Stimulated activated CD8-positive, alpha-beta memory T cell treated with anti-CD3 and anti-CD28 coated beads, Interleukin-15, amount 100 ng/mL, for 48 hours (primary cell): ENCODE measurements at regions not wholly inside any gene's neighbourhood (a gene's known extent, or its start where the extent isn't known, plus 50 kb on each side); places are given as distances from the start of the nearest gene placed in this dataset.
"Not testable (repeated sequence)": the region's sequence is repeated elsewhere in the genome, so short reads cannot be mapped to it uniquely, and the experiment has no call there.

Experiments
- DNase-seq, 2 donors: peaks; one replicate each; pipeline ENCODE4 v3.0.0-alpha.2; 2020; ENCODE audit warnings: low read depth in 2 of 2

DNA sequence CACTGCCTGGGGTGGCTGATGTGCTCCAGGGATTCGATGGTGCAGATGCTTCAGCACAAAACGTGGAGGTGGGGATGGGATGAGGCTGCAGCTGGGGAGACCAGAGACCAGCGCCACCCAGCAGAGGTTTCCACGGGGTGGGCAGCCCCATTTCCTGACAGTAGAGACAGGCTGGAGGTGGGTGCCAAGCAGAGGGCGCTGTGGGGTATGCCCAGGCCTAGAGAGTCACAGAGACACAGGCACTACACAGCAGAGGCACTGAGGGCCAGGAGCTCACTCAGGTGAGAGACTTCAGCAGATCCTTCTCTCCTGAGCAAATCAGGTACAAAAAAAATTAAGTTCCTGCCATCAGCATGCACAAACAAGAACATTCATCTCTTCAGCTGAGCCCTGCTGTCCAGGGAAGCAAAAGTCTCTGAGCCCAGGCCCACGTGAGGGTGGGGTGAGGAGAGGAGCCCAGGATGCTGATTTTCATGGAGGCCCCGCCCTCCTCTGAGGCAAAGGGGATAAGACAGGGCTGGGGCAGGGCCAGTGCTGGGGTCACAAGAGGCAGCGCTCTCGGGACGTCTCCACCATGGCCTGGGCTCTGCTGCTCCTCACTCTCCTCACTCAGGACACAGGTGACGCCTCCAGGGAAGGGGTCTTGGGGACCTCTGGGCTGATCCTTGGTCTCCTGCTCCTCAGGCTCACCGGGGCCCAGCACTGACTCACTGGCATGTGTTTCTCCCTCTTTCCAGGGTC is 53.1 kb downstream of the GGTLC2 start:
- DNase-seq, result no peak

DNA sequence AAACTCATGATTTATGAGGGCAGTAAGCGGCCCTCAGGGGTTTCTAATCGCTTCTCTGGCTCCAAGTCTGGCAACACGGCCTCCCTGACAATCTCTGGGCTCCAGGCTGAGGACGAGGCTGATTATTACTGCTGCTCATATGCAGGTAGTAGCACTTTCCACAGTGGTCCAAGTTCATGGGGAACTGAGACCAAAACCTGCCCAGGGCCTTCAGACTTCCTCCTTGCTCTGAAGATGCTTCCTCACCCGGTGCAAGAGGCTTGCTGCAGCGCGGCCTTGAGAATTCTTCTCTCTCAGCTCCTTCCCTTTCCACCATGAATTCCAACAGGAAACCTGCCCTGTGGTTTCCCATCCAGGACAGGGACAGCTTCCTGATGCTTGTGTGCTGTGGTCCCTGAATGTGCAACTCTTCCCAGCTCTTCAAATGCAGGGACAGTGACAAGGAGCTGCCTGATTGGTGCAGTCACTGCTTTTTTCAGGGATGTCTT is 53.9 kb downstream of the GGTLC2 start:
- DNase-seq, result no peak

DNA sequence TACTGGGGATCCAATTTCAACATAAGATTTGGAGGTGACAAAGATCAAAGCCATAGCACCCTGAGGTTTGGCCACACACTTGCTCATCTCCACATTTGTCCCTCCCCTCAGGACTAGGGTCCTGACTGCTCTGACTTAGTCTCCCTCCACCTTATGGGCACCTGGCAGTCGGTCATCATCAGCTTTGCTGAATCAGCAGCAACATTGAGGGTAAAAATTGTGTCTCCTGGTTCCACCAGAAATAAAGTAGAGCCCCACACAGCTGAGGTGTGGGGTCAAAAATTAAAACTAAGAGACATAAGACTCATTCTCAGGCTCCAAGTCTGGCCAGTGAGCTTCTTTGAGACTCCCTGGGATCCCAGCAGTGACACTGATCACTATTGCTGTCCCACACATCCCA is 56.2 kb downstream of the GGTLC2 start:
- no peak for DNase-seq

DNA sequence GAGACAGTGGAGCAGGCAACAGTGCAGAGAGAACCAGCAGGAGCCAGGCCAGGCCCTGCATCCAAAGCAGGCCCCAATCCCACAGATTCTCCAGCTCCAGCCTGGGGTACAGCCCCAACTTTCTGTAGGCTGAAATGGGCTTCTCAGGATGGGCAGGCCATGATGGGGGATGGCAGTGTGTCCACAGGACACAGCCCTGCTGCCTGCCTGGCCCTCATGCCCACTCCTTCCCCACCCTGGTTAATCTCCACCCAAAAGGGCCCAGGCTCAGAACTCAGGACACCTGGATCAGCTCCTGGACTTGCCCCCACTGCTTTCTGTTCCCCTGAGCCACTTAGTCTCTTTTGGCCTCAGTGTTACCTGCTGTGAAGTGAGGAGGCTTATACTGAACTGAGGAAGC is 57.1 kb downstream of the GGTLC2 start:
- DNase-seq, result not testable (repeated sequence)

DNA sequence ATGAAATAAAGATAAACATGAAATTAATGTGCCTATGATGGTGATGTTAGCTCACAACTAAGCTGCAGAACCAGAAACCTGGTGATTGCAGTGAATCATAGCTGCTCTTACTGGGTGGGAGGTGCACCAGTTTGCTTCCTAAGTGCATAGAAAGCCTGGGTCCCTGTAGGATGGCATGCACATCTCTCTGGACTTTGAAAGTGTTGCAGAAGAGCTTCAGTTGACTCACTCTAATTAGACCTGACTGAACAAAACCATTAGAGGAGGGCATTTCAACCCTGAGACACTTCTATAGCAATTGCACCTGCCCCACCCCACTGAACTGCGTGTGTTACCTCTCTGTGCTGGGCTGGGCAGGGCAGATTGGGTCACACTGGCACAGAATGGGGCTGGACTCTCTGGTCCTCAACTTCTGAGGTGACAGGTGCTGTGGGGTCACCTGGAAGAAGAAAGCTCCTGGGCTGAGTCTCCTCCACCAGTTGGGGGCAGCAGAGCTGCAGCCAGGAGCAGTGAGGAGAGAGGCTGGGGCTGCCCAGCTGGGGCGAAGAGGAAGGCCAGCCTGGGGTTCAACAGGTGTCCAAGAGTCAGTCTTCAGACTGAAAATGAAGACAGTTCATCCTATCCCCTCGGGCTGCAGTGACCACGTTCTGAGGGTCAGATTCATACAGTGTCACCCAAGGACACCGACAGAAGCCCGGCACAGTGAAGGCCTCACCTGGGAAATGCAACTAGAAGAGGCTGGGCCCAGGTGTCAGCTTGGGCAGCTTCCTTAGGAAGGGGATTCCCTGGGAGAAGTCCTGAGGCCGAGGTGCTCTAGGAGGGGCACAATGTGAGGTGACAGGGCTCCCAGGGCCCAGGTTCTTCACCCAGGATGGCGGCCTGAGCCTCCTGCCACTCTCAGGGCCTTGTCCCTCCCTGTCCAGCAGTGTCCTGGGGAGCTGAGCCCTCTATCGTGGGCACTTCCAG is 58.1 kb downstream of the GGTLC2 start:
- no peak for DNase-seq

DNA sequence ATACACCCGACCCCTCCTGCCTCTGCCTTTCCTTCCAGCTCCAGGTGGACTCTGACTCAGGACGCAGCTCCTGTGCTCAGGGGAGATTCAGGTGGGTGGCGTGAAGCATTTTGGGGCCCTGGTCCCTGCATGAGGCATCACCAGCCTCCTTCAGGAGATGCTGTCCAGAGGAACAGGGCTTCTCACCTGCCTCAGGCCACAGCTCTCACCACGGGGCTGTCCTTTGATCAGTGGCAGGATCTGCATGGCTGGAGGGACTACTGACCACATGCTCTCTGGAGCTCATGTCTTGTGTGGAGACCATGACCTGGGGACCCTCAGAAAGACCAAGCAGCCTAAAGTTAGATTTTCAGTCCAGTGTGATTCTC is 58.8 kb downstream of the GGTLC2 start:
- no peak for DNase-seq

DNA sequence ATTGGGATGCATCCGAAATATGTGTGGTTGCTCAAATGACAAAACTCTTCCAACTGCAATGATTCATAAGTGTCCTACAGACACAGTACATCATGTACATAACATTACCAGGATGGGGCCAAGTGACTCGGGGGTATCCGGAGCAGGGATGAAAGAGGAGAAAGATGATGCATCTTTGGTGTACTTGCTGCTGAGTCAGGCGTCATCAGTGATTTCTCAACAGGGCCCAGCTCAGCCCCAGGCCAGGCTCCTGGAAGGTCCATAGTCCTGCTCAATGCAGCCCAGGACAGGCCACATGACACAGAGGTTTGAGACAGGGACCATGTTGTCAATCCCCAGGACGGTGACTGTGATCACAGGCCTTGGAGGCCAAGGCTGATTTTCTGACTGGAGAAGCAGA is 59.3 kb downstream of the GGTLC2 start:
- DNase-seq, result no peak

DNA sequence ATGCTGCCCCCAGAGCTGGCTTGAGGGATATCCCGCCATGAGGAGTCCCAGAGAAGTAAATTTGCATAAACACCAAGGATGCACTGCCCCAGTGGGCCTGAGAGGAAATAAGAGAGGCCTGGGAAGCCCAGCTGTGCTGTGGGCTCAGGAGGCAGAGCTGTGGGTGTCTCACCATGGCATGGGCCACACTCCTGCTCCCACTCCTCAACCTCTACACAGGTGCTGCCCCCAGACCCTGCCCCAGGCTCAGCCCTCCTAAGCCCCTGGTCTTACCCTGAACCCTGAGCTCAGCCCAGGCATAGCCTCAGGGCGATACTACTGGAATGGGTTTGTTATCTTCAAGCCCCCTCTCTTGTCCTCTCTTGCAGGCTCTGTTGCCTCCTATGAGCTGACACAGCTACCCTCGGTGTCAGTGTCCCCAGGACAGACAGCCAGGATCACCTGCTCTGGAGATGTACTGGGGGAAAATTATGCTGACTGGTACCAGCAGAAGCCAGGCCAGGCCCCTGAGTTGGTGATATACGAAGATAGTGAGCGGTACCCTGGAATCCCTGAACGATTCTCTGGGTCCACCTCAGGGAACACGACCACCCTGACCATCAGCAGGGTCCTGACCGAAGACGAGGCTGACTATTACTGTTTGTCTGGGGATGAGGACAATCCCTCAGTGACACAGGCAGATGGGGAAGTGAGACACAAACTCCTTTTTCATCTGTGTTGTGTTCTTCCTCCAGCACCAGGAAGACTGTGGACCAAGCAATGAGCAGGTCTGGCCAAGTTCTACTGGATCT is 59.9 kb downstream of the GGTLC2 start:
- DNase-seq, result no peak

DNA sequence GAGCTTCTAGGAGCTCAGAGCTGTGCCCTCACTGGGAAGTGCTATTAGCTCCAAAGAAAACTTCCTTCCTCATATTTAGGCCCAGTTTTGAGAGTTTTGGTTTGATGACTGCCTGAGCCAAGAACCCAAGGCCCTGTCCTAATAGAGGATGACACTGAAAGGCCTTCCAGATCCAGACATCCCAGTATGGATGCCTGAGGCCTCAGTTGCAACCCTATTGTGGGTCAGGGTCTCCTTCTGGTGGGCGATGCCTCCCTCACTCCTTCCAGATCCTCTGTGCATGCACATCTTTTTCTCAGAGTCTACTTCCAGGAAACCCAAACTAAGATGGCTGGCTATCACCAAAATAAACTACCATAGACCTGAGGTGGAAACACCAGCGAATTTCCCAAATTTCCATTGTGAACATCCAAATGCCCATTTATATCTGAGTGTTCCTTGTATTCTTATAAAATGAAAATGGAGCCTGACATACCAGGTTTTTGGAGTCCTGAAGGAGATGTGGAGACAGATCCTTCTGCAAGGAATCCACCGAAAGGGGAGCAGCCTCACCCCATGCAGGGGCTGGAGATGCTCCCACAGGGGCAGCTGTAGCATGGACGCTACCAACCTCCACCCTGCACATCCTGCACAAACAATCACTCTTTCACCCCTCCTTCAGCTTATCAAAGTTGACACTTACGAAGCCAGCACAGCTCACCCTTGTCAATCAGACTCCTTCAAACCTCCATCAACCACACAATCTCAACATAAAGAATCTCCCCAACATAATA is 61.1 kb downstream of the GGTLC2 start:
- no peak for DNase-seq

DNA sequence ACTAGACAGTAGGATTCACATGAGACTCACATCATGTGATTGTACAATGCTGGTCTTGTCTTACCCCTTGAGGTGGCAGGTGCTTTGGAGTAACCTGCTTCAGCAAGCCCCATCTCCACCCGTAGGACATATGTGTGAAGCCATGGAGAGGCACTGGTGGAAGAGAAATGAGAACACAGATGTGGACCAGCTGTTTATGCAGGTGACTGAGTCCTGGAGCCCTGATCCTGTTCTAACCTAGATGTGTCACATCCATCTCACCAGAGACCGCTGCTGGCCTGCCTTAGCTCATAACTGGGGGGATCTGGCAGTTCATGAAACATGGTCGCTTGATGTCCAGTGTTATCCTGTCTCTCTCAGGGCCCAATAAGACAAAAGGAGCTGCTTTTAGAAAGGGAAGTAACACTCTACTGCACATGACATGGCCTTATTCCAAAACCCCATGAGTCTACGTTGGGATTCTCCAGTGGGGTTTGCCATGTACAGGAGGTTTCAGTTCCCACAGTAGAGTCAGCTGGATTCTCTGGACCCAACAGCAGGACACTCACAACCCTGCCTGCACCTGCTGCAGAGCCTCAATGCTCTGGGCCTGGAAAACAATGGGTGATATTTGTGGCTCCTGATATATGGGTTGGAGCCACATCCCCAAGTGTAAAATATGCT is 62.0 kb downstream of the GGTLC2 start:
- DNase-seq, result no peak

DNA sequence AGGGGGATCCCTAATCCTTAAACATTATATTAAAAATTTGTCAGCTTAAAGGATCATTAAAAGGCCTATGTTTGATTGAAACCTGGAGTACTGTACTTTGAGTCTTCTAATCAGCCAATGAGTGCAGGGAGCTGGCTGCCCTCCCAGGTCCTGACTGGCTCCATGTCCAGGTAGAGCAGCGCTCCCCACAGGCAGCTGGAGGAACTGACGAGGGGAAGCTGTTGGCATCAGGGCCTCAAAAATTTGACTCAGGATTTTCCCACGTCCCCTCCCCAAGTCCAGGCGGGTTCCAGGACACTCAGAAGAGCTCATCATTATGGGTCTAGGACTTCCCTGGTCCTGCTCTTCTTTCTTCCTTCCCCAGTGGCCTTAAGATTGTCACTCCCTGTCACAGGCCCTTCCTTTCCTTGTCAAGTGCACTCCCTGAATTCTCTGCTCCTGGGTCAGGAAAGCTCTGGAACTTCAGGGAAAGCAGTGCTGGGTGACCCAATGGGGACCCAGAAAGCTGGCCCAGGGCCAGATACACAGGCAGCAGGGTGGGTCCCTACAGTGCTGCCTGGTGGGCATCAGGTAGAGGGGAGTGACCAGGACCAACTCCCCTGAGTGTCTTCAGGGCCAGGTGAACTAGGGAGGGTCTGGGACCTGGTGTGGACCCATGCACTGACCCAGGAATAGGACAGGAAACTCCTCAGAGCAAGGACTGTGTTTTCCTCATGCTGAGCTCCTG is 65.5 kb downstream of the GGTLC2 start:
- DNase-seq, result no peak

DNA sequence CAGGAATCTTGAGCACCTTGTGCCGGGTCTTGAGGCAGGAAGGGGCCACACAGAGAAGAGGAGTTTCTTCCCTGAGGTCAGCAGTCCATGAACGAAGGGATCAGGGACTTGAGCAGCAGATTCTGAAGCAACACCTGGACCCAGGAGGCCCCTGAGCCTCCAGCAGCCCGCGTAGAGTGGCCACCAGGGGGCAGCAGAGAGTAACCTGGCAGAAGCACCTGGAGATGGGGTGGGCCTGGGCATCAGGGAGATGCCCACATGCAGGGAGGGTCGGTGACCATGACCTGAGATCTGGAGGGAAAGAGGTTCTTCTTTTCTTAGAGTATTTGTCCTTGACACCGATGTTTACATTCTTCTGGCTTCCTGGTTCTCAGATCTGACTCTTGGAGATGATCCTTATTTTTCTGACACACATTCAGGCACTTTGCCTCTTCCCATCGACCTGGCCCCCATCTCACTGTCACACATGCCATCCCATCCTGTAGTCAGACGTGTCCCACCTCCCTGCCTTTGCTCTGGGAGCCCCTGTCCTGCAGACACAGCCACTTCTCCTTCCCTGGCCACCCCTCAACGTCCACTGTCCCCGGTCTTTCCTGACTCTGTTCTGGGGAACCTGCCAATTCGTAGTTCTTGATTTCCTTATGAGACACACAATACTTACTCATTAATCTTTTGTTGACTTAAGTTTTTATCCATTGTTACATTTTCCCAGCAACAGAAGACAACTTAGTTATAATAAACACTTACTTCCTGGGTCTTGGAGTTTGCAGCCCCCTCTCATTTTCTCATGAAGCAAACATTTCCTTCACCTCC is 66.5 kb downstream of the GGTLC2 start:
- peak; percentile 40 to 43 for DNase-seq

DNA sequence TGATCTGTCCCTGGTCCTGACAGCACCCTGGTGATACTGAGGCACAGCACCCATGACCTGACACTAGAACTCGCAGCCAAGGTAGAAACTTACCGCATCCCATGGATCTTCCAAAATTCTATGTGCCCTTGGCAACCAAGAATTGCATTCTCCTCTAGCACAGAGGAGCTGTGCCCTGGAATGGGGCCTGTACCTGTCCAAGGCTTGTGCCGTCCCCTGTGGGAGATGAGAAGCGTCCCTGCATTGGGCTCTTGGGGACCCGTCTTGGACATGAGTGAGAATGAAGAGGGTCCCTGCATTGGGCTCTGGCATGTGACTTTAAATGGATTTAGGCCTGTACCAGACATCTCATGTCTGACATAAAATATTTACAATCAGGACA is 67.1 kb downstream of the GGTLC2 start:
- DNase-seq, result no peak

DNA sequence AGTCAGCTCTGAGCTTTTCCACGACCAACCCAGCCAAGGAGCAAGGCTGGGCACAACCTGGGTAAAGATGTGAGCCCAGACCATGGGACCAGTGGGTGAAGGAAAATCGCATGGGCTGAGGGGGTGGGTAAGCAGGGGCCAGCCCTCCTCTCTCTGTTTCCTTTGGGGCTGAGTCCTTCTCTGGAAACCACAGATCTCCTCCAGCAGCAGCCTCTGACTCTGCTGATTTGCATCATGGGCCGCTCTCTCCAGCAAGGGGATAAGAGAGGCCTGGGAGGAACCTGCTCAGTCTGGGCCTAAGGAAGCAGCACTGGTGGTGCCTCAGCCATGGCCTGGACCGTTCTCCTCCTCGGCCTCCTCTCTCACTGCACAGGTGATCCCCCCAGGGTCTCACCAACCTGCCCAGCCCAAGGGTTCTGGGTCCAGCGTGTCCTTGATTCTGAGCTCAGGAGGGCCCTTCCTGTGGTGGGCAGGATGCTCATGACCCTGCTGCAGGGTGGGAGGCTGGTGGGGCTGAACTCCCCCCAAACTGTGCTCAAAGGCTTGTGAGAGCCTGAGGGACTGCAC is 67.8 kb downstream of the GGTLC2 start:
- DNase-seq, result no peak

DNA sequence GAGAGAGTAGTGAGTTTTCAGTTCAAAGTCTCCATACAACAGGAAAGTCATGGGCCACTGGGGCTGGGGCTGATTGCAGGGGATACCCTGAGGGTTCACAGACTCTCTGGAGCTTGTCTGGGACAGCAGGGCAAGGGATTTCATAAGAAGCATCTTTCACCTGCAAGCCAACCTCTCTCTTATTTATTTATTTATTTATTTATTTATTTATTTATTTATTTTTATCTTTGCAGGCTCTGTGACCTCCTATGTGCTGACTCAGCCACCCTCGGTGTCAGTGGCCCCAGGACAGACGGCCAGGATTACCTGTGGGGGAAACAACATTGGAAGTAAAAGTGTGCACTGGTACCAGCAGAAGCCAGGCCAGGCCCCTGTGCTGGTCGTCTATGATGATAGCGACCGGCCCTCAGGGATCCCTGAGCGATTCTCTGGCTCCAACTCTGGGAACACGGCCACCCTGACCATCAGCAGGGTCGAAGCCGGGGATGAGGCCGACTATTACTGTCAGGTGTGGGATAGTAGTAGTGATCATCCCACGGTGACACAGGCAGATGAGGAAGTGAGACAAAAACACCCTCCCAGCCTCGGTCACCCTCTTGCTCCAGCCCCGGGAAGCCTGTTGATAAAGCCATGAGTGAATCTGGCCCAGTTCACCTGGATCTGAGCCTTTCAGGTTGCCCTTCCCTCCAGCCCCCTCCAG is 68.4 kb downstream of the GGTLC2 start:
- DNase-seq, result no peak

DNA sequence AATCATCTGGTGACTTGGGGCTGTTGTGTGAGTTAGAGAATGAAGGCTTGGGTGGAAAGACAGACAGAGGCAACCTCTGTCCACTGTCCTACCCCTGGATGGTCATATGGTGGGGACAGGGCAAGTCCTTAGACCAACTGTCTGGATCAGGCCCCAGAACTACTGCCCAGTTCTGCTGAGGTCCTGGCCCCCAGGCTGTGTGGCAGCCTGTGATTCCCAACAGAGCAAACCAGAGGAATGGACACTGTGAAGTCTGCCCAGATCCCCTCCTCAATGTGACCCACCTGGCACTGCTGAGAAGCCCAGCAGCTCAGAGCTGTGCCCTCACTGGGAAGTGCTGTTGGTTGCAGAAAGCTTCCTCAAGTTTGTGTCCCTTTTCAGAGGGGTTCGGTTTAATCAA is 69.0 kb downstream of the GGTLC2 start:
- DNase-seq, result no peak

DNA sequence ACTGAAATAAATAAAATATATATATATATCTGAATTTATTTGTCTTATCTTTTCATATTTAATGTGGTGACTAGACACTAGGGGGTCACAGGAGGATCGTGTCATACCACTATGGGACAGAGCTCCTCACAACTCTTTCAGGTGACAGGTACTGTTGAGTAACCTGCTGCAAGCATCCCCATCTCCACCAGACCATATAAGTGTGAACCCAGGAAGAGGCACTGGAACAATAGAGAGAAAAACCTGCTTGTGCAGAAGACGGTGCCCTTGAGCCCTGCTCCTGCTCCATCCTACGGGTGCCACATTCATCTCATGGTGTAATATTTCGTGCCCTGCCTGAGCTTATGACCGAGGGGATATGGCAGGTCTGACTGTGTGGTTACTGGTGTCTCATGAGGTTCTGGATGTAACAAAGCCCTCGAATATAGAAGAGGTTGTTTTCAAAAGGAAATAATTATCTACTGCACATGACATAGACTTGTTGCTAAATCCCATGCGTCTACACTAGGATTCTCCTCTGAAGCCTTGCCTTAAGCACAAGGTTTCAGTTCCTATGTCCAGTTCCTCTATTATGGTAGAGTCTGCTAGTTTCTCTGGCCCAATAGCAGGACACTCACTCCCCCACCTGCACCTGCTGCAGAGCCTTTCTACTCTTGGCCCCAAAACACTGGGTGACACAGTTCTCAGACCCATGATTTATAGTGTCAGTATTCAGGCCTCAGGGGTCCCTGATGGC is 70.4 kb downstream of the GGTLC2 start:
- no peak for DNase-seq
